DOHH2 (cell line): ENCODE measurements at regions not wholly inside any gene's neighbourhood (a gene's known extent, or its start where the extent isn't known, plus 50 kb on each side); places are given as distances from the start of the nearest gene placed in this dataset.

Experiments used
- H3F3A ChIP-seq: fragments of 200-600 bp; sonication (generic), shearing (Covaris generic); 2 replicates; pipeline ENCODE4 v1.6.0; 2016; ENCODE audit warnings: antibody characterized with exemption, mild to moderate bottlenecking; ENCODE audit not compliant: control insufficient read depth, insufficient read depth
- H3K27ac ChIP-seq: fragments of 200-600 bp; sonication (generic); 2 replicates; pipeline ENCODE4 v1.5.1; 2014; ENCODE audit warnings: low read depth, mild to moderate bottlenecking, low read length, moderate library complexity
- H3K27me3 ChIP-seq: fragments of 200-600 bp; sonication (generic); 2 replicates; pipeline ENCODE4 v1.6.1; 2014; ENCODE audit warnings: mild to moderate bottlenecking, low read length, mixed read lengths; ENCODE audit not compliant: control insufficient read depth
- H3K36me3 ChIP-seq: fragments of 200-600 bp; sonication (generic); 2 replicates; pipeline ENCODE4 v1.6.1; 2014; ENCODE audit warnings: mild to moderate bottlenecking, low read length, moderate library complexity, mixed read lengths; ENCODE audit not compliant: control insufficient read depth
- H3K4me1 ChIP-seq: fragments of 200-600 bp; sonication (generic); 2 replicates; pipeline ENCODE4 v1.6.1; 2014; ENCODE audit warnings: mild to moderate bottlenecking, low read length, mixed read lengths; ENCODE audit not compliant: control insufficient read depth
- H3K4me2 ChIP-seq: fragments of 200-600 bp; sonication (generic); 2 replicates; pipeline ENCODE4 v1.6.0; 2014; ENCODE audit warnings: mild to moderate bottlenecking, low read length, moderate library complexity
- H3K4me3 ChIP-seq: fragments of 200-600 bp; sonication (generic); 2 replicates; pipeline ENCODE4 v1.5.1; 2014; ENCODE audit warnings: mild to moderate bottlenecking, low read length, mixed read lengths
- H3K79me2 ChIP-seq: fragments of 200-600 bp; sonication (generic); 2 replicates; pipeline ENCODE4 v1.6.1; 2014; ENCODE audit warnings: mild to moderate bottlenecking, low read length, mixed read lengths; ENCODE audit not compliant: control insufficient read depth
- H3K9me2 ChIP-seq: fragments of 200-600 bp; sonication (generic); replicated peaks from 2 replicates; pipeline ENCODE4 v1.6.1; 2014; ENCODE audit warnings: mild to moderate bottlenecking, low read length, mixed read lengths; ENCODE audit not compliant: control insufficient read depth
- H3K9me3 ChIP-seq: fragments of 200-600 bp; sonication (generic); 2 replicates; pipeline ENCODE4 v1.6.1; 2014; ENCODE audit warnings: antibody characterized with exemption, low read length, mixed read lengths; ENCODE audit not compliant: control insufficient read depth, insufficient read depth
- H4K20me1 ChIP-seq: fragments of 200-600 bp; sonication (generic); 2 replicates; pipeline ENCODE4 v1.6.0; 2014; ENCODE audit warnings: low read depth, mild to moderate bottlenecking, antibody characterized with exemption, low read length, moderate library complexity; ENCODE audit not compliant: control insufficient read depth, insufficient read depth
- EZH2phosphoT487 ChIP-seq: fragments of 200-600 bp; sonication (generic); IDR thresholded peaks from 2 replicates; pipeline ENCODE4 v1.6.1; 2017; ENCODE audit warnings: borderline replicate concordance, mild to moderate bottlenecking, antibody characterized with exemption, low read length, moderate library complexity, mixed read lengths
- TF ChIP-seq, protein P1 (sequence below): fragments of 200-600 bp; sonication (generic); IDR thresholded peaks from one replicate; pipeline ENCODE4 v1.5.1; 2014; ENCODE audit warnings: antibody characterized with exemption, mild to moderate bottlenecking, low read depth, low read length; ENCODE audit not compliant: poor library complexity, severe bottlenecking

DNA sequence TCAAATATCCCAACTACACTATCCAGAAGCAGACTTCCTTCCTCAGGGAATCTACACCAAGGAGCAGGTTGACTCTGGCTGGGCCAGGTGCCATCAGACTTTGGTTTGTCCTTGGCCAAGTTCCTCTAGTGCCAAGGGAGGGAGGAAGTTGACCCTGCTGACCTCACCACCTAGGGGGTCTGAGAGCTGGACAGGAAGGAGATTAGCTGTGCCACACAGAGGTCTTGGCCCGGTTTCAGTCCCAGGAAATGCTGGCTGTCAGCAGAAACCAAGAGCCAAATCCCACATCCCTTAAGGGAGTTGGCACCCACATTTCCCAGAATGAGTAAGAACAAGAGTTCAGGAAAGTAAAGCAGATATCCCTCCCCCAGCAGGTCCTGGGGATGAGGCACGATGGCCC lies 178.2 kb downstream of the SALL1 start:
- no peak overlapping the region for H3K4me2 ChIP-seq
- no peak overlapping the region for H3K4me3 ChIP-seq
- no peaks in the 10 kb centered on the region for H3F3A ChIP-seq
- no peaks in the 10 kb centered on the region for H3K4me1 ChIP-seq
- no peaks in the 10 kb centered on the region for H3K36me3 ChIP-seq
- no peak overlapping the region for H3K27ac ChIP-seq
- TF ChIP-seq, protein P1, sequence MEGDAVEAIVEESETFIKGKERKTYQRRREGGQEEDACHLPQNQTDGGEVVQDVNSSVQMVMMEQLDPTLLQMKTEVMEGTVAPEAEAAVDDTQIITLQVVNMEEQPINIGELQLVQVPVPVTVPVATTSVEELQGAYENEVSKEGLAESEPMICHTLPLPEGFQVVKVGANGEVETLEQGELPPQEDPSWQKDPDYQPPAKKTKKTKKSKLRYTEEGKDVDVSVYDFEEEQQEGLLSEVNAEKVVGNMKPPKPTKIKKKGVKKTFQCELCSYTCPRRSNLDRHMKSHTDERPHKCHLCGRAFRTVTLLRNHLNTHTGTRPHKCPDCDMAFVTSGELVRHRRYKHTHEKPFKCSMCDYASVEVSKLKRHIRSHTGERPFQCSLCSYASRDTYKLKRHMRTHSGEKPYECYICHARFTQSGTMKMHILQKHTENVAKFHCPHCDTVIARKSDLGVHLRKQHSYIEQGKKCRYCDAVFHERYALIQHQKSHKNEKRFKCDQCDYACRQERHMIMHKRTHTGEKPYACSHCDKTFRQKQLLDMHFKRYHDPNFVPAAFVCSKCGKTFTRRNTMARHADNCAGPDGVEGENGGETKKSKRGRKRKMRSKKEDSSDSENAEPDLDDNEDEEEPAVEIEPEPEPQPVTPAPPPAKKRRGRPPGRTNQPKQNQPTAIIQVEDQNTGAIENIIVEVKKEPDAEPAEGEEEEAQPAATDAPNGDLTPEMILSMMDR, result no peak
- no peak for TF ChIP-seq EZH2phosphoT487
- H3K79me2 ChIP-seq, result no peaks in the 10 kb centered on the region
- H3K27me3 ChIP-seq, result no peaks in the 10 kb centered on the region
- H3K9me2 ChIP-seq, result no peaks in the 10 kb centered on the region
- H3K9me3 ChIP-seq, result no peaks in the 10 kb centered on the region
- H4K20me1 ChIP-seq, result no peaks in the 10 kb centered on the region

DNA sequence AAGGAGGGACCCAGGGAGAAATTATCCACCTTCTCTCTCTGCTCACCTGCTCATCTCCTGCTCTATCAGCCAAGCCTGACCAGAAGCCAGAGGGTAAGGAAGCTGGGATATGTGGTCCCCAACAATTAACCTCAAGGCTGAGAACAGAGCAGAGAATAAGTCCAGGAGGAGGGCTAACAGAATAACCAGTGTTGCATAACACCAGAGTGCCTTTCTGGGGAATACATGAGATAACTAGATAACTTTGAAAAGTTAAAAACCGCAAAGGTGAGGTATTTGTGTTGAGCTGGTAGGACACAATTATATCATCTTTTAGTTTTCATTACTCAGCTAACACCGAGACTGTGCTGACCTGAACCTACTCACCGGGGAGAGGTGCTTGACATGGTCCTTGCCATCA lies 180.8 kb downstream of the SALL1 start:
- TF ChIP-seq, protein P1, result no peak
- TF ChIP-seq EZH2phosphoT487, result no peak
- H3K4me2 ChIP-seq, result no peak overlapping the region
- H4K20me1 ChIP-seq, result no peaks in the 10 kb centered on the region
- H3K79me2 ChIP-seq, result no peaks in the 10 kb centered on the region
- no peaks in the 10 kb centered on the region for H3K9me2 ChIP-seq
- no peaks in the 10 kb centered on the region for H3F3A ChIP-seq
- no peaks in the 10 kb centered on the region for H3K36me3 ChIP-seq
- H3K9me3 ChIP-seq, result no peaks in the 10 kb centered on the region
- no peak overlapping the region for H3K27ac ChIP-seq
- no peaks in the 10 kb centered on the region for H3K4me1 ChIP-seq
- no peaks in the 10 kb centered on the region for H3K27me3 ChIP-seq
- H3K4me3 ChIP-seq, result no peak overlapping the region

DNA sequence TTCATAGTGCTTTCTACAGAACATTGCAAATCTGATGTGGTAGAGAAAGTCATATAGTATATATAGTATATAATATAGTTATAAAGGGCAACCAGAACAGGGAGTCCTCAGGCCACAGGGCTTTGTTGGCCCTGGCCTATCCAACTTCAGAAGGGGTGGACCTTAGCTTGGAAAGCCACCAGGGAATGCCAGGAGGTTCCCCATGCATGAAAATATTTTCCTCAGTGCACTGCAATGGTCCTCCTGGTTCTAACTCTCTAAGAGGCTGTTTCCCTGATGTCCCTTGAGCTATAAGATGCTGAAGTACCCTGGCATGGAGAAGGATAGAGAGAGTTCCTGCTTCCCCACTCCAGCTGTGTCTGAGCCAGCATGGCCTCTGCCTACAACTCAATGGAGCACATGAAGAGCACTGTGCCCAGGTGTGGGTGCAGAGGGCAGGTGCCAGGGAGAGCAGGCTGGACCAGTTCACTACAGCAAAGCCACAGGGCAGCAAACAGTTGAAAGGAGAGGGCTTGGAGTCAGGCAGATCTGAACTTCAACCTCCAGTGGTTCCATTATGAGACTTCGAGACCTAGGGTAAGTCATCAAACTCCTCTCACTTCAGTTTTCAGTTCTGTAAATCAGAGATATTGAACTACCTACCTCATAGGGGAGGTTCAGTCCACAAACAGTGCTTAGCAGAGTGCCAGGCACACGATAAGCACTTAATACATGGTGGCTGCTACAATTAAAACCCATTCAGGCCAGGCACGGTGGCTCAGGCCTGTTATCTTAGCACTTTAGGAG lies 183.1 kb downstream of the SALL1 start:
- no peaks in the 10 kb centered on the region for H3K79me2 ChIP-seq
- H3K9me3 ChIP-seq, result no peaks in the 10 kb centered on the region
- no peaks in the 10 kb centered on the region for H3F3A ChIP-seq
- no peak overlapping the region for H3K27ac ChIP-seq
- H3K4me1 ChIP-seq, result no peaks in the 10 kb centered on the region
- H3K36me3 ChIP-seq, result no peaks in the 10 kb centered on the region
- no peak overlapping the region for H3K4me2 ChIP-seq
- no peaks in the 10 kb centered on the region for H4K20me1 ChIP-seq
- H3K4me3 ChIP-seq, result no peak overlapping the region
- TF ChIP-seq, protein P1, result no peak
- TF ChIP-seq EZH2phosphoT487, result no peak
- no peaks in the 10 kb centered on the region for H3K27me3 ChIP-seq
- H3K9me2 ChIP-seq, result no peaks in the 10 kb centered on the region
